ENCODE measurements at regions not wholly inside any gene's neighbourhood (a gene's known extent, or its start where the extent isn't known, plus 50 kb on each side); places are given as distances from the start of the nearest gene placed in this dataset.
"Not testable (repeated sequence)": the region's sequence is repeated elsewhere in the genome, so short reads cannot be mapped to it uniquely, and the experiment has no call there.

- no peak for DNase-seq
These were observed 322.9 kb downstream of the SETD4 start for GRCh38 chr21:35737449-35737848.

GRCh38 chr21:35732788-35733187, 327.5 kb downstream of the SETD4 start:
- DNase-seq = no peak

GRCh38 chr21:35730325-35730724, 330.0 kb downstream of the SETD4 start:
- no peak for DNase-seq

DNA sequence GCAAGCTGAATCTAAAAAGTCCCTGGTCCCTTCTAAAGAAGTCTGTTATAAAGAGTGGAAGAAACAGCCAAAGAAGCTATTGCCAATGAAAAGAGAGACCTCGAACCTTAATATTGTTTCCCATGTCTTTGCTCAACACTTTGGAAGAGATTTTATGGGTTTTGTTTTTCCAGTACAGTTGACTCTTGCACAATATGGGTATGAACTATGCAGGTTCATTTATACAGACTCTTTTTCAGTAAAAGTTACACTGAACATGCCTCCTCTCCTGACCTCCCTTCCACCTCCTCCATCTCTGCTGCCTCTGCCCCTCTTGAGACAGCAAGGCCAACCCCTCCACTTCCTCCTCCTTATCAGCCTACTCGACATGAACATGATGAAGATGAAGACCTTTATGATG, 332.5 kb downstream of the SETD4 start:
- no peak for DNase-seq

DNA sequence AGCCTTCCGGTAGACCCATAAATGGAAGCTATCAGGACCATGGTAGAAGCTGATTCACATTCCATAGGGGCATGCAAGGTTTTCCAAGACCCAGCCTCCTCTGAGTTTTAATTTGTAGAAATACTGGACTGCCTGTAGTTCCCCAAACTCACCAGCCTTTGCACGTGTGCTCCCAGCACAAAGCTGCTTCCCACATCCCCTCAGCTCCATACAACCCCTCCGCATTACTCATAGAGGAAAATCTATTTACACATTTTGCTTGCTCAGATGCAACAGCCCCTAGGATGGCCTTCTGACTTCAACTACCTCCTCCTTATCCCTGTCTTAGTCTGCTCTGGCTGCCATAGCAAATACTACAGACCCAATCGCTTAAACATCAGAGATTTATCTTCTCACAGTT, 336.2 kb downstream of the SETD4 start:
- no peak for DNase-seq

- DNase-seq = no peak
These were observed 338.6 kb downstream of the SETD4 start for GRCh38 chr21:35721701-35722100.

DNA sequence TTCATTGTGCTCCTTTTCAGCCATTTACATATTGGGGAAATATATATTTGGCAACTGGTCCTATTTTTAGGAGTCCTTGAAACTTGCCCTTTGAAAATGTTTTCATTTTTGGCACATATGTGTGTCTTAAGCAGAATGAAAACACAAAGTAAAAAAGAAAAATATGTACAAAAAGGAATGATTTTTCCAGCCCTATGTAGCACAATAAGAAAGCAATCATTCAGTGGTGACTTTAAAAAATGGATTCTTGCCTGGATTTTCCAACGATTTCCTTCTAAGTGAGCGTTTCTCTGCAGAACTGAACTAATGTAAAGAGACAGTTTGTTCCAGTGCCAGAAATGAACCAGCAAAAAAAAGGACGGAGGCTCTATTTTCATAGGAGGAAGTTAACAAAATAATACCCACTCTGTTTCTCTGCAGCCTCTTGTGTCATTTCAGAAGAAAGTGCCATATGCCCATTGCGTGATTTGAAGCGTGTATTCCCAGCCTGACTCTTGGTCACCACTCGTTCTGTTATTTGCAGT, 340.1 kb downstream of the SETD4 start:
- DNase-seq = no peak

GRCh38 chr21:35719080-35719479, 341.2 kb downstream of the SETD4 start:
- DNase-seq = no peak

DNA sequence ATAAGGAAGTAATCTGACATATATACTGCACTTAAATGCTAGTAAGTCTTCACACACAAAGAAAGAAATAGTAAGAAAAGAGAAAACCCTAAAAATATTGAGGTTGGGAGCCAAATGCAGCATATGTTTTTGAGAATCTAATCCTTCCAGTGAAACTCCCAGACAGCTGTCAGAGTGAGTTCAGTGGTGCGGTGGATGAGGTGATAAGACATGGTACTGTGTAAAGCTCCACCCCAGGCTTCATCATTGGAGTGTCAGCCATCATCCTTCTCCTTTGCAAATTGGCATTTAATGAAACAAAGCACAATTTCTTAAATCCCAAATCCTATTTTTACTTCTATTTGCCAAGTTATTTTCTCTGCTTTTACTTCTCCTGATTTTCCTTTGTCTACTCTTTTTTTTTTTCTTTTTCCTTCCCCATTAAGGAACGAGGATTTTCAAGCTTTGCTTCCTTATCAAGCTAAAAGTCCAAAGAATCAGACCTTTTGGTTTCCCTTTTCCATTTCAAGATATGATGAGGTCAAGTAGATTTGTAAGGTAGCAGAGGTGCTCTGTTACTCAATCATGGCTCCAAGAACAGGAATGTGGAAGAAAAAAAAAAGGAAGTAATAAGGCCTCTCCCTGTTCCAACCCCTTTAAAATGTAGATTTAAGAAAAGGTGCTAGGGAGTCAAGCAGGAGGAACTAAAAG, 343.3 kb downstream of the SETD4 start:
- no peak for DNase-seq

GRCh38 chr21:35713914-35714313, 346.4 kb downstream of the SETD4 start:
- no peak for DNase-seq

DNA sequence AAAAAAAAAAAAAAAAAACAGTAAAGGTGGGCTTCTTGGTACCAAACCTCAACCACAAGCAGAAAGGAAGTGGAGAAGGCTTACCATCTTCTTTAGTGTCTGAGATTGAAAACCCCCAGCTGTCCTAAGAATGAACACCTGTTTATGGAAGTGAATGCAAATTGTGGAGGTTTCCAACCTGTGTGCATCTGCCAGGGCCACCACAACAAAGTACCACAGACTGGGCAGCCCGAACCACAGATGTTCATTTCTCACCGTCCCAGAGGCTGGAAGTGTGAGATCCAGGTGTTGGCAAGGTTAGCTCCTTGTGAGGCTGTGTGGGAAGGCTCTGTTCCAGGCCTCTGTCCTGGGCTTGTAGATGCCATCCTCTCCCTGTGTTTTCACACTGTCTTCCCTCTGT, 348.7 kb downstream of the SETD4 start:
- no peak for DNase-seq

- DNase-seq = no peak
These were observed 349.1 kb downstream of the SETD4 start for GRCh38 chr21:35711213-35711612.

DNA sequence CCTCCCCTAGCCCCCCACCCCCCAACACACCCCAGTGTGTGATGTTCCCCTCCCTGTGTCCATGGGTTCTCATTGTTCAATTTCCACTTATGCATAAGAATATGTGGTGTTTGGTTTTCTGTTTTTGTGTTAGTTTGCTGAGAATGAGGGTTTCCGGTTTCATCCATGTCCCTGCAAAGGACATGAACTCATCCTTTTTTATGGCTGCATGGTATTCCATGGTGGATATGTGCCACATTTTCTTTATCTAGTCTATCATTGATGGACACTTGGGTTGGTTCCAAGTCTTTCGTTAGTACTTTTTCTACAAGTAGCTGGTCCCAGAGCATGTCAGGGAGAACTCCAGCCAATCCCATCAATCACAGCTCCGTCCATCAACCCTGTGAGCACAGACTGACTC, 350.3 kb downstream of the SETD4 start:
- DNase-seq = not testable (repeated sequence)

GRCh38 chr21:35705888-35706287, 354.4 kb downstream of the SETD4 start:
- no peak for DNase-seq

GRCh38 chr21:35705237-35705887, 355.0 kb downstream of the SETD4 start:
- DNase-seq = no peak

GRCh38 chr21:35703704-35704103, 356.6 kb downstream of the SETD4 start:
- no peak for DNase-seq

GRCh38 chr21:35699361-35699760, 361.0 kb downstream of the SETD4 start:
- DNase-seq = no peak

DNA sequence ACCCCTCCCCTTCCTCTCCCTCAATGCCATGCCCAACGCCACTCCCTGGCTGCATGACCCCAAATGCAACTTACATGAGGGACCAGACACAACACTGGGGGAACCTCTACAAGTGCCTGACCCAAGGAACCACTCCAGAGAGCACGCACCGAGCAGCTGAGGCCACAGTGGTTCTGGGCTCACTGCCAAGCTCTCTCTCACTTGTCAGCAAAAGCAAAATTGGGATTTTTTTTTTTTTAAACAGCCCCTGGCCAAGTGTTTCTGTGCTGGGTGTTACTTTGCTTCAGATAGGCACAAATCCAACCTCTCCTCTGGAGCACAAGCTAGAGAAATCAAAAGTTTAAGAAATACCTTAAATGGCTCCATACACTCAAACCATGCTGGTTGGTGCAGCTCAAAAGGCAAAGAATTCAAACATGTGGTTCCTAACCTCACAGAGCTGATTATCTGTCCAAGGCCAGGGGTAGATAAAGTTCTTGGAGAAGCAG, 363.0 kb downstream of the SETD4 start:
- DNase-seq = peak; percentile 49

GRCh38 chr21:35696644-35697043, 363.7 kb downstream of the SETD4 start:
- no peak for DNase-seq

DNA sequence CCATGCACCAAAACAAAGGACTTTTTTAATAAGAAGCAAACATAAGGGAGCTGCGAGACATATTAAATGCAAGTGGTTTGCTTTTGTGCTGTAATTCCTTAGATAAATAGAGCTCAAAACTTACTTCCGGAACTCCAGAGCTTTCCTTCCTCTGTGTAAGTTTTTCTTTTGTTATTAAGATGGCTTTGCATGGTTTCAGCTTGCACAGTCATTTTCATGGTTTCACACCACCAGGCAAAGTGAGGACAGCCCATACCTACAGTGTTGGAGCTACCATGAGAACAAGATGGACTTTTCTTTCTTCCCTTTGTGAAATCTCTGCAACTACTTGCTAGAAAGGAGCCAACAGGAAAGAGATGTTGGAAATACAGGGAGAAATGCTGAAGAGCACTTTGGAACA, 368.0 kb downstream of the SETD4 start:
- no peak for DNase-seq

DNA sequence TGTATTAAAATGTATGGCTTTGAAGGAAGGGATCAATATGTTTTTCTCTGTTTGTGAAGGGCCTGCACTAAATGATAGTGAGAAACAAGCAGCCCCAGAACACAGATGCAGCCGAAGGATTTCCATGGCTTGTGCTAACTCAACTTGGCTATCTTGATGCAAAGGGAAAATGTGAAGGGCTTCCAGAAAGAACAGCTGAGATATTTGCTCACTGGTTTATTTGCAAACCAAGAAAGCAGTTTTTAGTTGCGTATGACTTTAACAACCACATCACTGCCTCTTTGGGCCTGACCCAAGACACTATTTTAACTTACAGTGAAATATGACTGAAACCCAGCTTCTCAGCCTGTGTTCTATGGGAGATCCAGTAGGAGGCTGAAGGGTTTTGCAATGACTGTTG, 369.9 kb downstream of the SETD4 start:
- DNase-seq = no peak

DNA sequence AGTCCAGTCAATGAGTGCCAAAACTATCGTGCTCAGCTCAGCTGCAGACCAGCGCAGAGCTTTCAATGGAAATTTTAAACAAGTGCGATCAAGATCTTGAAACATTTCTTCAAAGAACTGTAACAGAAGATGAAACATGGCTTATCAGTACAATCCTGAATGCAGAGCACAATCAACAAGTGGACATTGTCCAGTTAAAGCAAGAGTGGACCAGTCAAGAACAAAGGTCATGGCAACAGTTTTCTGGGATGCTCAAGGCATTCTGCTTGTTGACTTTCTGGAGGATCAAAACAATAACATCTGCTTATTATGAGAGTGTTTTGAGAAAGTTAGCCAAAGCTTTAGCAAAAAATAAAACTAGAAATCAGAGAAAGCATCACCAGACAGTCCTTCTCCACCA, 374.2 kb downstream of the SETD4 start:
- no peak for DNase-seq

GRCh38 chr21:35683664-35684304, 376.5 kb downstream of the SETD4 start:
- DNase-seq = no peak
